ENCODE measurements at regions not wholly inside any gene's neighbourhood (a gene's known extent, or its start where the extent isn't known, plus 50 kb on each side); places are given as distances from the start of the nearest gene placed in this dataset.

DNA sequence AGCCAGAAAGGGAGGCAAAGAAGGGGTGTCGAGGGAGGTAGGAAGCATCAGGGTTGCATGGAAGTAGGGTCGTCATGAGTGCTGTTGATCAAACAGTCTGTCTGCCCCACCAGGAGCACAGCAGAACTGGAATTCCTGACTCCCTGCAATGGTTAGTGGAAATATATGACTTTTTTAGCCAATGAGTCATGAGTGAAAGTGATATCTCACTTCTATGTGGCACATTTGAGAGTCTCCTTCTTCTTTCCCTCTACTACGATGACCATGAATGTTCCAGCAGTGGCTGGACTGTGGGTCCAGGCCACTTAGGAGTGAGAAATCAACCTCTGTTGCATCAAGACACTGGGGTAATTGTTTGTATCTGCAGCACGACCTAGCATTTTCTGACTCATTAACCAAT, 199.5 kb downstream of the TTC32 start:
- TF ChIP-seq POLR2A (IDR thresholded peaks at IDR 0.05), result no peak
- TF ChIP-seq, protein P1, sequence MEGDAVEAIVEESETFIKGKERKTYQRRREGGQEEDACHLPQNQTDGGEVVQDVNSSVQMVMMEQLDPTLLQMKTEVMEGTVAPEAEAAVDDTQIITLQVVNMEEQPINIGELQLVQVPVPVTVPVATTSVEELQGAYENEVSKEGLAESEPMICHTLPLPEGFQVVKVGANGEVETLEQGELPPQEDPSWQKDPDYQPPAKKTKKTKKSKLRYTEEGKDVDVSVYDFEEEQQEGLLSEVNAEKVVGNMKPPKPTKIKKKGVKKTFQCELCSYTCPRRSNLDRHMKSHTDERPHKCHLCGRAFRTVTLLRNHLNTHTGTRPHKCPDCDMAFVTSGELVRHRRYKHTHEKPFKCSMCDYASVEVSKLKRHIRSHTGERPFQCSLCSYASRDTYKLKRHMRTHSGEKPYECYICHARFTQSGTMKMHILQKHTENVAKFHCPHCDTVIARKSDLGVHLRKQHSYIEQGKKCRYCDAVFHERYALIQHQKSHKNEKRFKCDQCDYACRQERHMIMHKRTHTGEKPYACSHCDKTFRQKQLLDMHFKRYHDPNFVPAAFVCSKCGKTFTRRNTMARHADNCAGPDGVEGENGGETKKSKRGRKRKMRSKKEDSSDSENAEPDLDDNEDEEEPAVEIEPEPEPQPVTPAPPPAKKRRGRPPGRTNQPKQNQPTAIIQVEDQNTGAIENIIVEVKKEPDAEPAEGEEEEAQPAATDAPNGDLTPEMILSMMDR (IDR thresholded peaks at IDR 0.05 in 8 of 11, conservative IDR thresholded peaks at IDR 0.05 in 3 of 11), result no peak
